GM12891 (cell line): ENCODE measurements at regions not wholly inside any gene's neighbourhood (a gene's known extent, or its start where the extent isn't known, plus 50 kb on each side); places are given as distances from the start of the nearest gene placed in this dataset.
"Not testable (repeated sequence)": the region's sequence is repeated elsewhere in the genome, so short reads cannot be mapped to it uniquely, and the experiment has no call there.

ENCODE experiments used
- PAX5 ChIP-seq: IDR thresholded peaks from 2 replicates; pipeline ENCODE4 v1.6.1; 2011; ENCODE audit warnings: low read length, moderate library complexity, mild to moderate bottlenecking; ENCODE audit not compliant: insufficient read depth, severe bottlenecking
- POLR2A ChIP-seq: IDR thresholded peaks from 2 replicates; pipeline ENCODE4 v1.6.1; 2011; ENCODE audit warnings: low read depth, low read length, control low read depth
- POLR2AphosphoS5 ChIP-seq: IDR thresholded peaks from 2 replicates; pipeline ENCODE4 v1.6.1; 2011; ENCODE audit warnings: low read depth, low read length, control low read depth
- POU2F2 ChIP-seq: IDR thresholded peaks from 2 replicates; pipeline ENCODE4 v1.6.1; 2011; ENCODE audit warnings: low read depth, mild to moderate bottlenecking, control low read depth, low read length, moderate library complexity
- TAF1 ChIP-seq: IDR thresholded peaks from 2 replicates; pipeline ENCODE4 v1.6.1; 2011; ENCODE audit warnings: low read depth, low read length, control low read depth

- not testable (repeated sequence) for TF ChIP-seq POLR2AphosphoS5, POLR2A, POU2F2, TAF1, PAX5
Measured at GRCh38 chr5:104079861-104080645, 517.5 kb upstream of the NUDT12 start.
